Osteoblast (primary cell): ENCODE measurements at regions not wholly inside any gene's neighbourhood (a gene's known extent, or its start where the extent isn't known, plus 50 kb on each side); places are given as distances from the start of the nearest gene placed in this dataset.

ENCODE experiments used
- DNase-seq: peaks from one replicate; pipeline ENCODE4 v3.0.0; 2011; ENCODE audit warnings: low spot score, mixed read lengths; ENCODE audit not compliant: insufficient read length; ENCODE audit errors: missing footprints
- H2AFZ ChIP-seq: 2 replicates; pipeline ENCODE4 v1.6.0; 2011; ENCODE audit warnings: mild to moderate bottlenecking, low read length
- H3K27ac ChIP-seq: 2 replicates; pipeline ENCODE4 v1.5.1; 2011; ENCODE audit warnings: mild to moderate bottlenecking, low read depth, low read length, moderate library complexity
- H3K27me3 ChIP-seq: 2 replicates; pipeline ENCODE4 v1.6.0; 2012; ENCODE audit warnings: mild to moderate bottlenecking, control low read depth, inconsistent platforms, low read length, moderate library complexity; ENCODE audit not compliant: insufficient read depth
- H3K36me3 ChIP-seq: 2 replicates; pipeline ENCODE4 v1.5.1; 2011; ENCODE audit warnings: mild to moderate bottlenecking, low read length, control low read depth, moderate library complexity; ENCODE audit not compliant: insufficient read depth
- H3K4me1 ChIP-seq: 2 replicates; pipeline ENCODE4 v1.5.1; 2011; ENCODE audit warnings: mild to moderate bottlenecking, low read length, control low read depth, moderate library complexity; ENCODE audit not compliant: insufficient read depth
- H3K4me2 ChIP-seq: 2 replicates; pipeline ENCODE4 v1.6.0; 2011; ENCODE audit warnings: mild to moderate bottlenecking, low read length; ENCODE audit not compliant: insufficient read depth
- H3K4me3 ChIP-seq: fragments of 200-600 bp; sonication (generic); 3 replicates; pipeline ENCODE4 v1.5.1; 2012; ENCODE audit warnings: mild to moderate bottlenecking, low read length, inconsistent platforms; ENCODE audit not compliant: insufficient read depth
- H3K79me2 ChIP-seq: 2 replicates; pipeline ENCODE4 v1.6.0; 2012; ENCODE audit warnings: mild to moderate bottlenecking, low read length, control low read depth, inconsistent platforms; ENCODE audit not compliant: insufficient read depth
- H3K9me3 ChIP-seq: 2 replicates; pipeline ENCODE4 v1.5.1; 2011; ENCODE audit warnings: low read depth, low read length, control low read depth
- H4K20me1 ChIP-seq: 2 replicates; pipeline ENCODE4 v1.6.0; 2012; ENCODE audit warnings: mild to moderate bottlenecking, low read length, control low read depth; ENCODE audit not compliant: insufficient read depth
- TF ChIP-seq, protein P1 (sequence below): IDR thresholded peaks from 2 replicates; pipeline ENCODE4 v1.5.1; 2011; ENCODE audit warnings: mild to moderate bottlenecking, low read depth, low read length, moderate library complexity; ENCODE audit errors: extremely low read depth

DNA sequence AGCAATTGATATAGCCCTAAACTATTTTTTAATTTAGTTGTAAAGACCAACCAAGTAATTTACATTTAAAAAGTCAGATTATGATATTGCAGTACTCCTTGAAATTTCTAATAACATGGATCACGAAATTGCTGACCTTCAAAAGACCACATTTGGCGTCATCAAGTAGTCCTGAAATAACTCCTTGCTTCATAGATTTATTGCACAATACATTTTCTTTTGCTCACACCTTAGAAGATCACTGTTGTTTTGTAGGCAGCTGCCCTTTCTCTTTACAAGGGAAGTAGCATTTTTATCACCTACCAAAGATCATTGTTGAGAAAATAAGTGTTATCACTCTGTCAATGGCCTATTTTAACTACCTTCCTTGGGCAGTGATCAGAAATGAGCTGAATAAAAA is 815.8 kb downstream of the METTL15 start:
- no peak overlapping the region for H3K4me3 ChIP-seq
- H3K9me3 ChIP-seq = no peaks in the 10 kb centered on the region
- H3K27me3 ChIP-seq = no peaks in the 10 kb centered on the region
- TF ChIP-seq, protein P1, sequence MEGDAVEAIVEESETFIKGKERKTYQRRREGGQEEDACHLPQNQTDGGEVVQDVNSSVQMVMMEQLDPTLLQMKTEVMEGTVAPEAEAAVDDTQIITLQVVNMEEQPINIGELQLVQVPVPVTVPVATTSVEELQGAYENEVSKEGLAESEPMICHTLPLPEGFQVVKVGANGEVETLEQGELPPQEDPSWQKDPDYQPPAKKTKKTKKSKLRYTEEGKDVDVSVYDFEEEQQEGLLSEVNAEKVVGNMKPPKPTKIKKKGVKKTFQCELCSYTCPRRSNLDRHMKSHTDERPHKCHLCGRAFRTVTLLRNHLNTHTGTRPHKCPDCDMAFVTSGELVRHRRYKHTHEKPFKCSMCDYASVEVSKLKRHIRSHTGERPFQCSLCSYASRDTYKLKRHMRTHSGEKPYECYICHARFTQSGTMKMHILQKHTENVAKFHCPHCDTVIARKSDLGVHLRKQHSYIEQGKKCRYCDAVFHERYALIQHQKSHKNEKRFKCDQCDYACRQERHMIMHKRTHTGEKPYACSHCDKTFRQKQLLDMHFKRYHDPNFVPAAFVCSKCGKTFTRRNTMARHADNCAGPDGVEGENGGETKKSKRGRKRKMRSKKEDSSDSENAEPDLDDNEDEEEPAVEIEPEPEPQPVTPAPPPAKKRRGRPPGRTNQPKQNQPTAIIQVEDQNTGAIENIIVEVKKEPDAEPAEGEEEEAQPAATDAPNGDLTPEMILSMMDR = no peak
- no peaks in the 10 kb centered on the region for H3K79me2 ChIP-seq
- DNase-seq = no peak
- no peaks in the 10 kb centered on the region for H4K20me1 ChIP-seq
- no peaks in the 10 kb centered on the region for H3K4me1 ChIP-seq
- no peak overlapping the region for H3K4me2 ChIP-seq
- peak overlapping the region; percentile 9 for H2AFZ ChIP-seq
- H3K27ac ChIP-seq = no peak overlapping the region
- no peaks in the 10 kb centered on the region for H3K36me3 ChIP-seq

DNA sequence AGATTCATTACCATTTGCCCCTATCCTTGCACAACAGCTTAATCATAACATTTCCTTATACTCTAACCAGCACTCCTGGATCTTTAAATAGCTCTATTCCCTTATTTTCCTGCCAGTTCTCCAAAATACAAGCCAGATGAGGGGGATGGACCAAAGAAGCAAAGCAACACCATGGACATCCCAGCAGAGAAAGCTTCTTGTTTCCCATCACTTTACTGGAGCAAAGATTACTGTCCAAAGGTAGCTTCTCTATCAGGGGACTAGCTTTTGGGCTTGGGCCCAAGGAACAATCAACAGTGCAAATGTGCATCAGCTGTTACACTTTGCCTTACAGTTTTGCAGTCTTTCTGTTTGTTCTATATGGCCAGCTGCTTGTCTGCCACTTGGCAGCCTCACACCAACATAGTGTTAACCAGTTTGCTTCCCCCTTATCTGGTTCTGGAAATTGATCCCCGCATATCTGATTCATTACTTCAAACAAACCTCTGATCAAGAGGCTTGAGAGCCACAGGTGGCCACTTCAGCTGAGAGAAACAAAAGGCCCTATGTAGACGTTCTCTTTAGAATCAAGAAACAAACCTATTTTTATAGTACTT is 814.3 kb downstream of the METTL15 start:
- Histone ChIP-seq H3K9me3 (no peaks in the 10 kb centered on the region), H3K27me3 (no peaks in the 10 kb centered on the region), H3K79me2 (no peaks in the 10 kb centered on the region), H4K20me1 (no peaks in the 10 kb centered on the region), H3K4me3 (no peak overlapping the region), H3K27ac (no peak overlapping the region), H2AFZ (no peak overlapping the region), H3K36me3 (no peaks in the 10 kb centered on the region), H3K4me1 (no peaks in the 10 kb centered on the region), H3K4me2 (no peak overlapping the region)
- TF ChIP-seq, protein P1 = no peak
- no peak for DNase-seq

DNA sequence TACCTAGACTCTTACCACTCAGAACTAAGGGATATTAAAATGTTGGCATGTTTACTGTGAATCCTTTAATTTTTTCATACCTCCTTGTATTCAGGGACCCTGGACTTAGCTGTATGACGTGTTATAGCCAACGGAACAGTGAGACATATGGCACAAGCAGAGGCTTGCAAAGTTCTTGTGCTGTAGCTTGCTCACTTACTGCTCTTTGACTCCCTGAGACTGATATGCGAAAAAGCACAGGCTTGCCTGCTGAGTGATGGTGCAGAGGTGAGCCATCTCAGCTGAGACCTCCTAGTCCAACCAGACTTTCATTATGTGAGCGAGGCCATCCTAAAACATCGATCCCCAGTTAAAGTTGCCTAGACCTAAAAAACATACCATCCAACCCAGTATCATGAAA is 811.0 kb downstream of the METTL15 start:
- H2AFZ ChIP-seq = peak overlapping the region; percentile 27
- DNase-seq = no peak

DNA sequence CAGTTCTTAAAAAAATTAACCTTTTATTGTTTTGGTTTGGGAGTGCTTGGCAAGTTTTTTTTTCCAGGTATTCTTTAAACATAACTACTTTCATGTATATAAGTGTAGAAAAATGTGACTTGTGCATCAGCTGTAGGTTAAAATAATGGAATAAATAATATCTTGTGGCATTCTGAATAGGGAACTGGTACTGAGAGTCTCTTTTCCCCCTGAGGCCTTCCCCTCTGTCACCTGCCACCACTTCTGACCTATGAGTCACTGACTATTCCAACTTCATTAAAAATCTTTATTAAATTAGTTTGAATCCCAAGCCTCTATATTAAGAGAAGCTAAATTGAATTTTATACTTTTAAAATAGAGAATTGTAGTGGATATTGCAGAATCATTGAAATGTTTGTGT is 805.7 kb downstream of the METTL15 start:
- H3K4me3 ChIP-seq = no peak overlapping the region
- DNase-seq = no peak
- H3K4me1 ChIP-seq = no peaks in the 10 kb centered on the region
- TF ChIP-seq, protein P1 = no peak
- H2AFZ ChIP-seq = no peak overlapping the region
- no peak overlapping the region for H3K4me2 ChIP-seq
- no peaks in the 10 kb centered on the region for H3K36me3 ChIP-seq
- H3K79me2 ChIP-seq = no peaks in the 10 kb centered on the region
- H3K9me3 ChIP-seq = no peaks in the 10 kb centered on the region
- H4K20me1 ChIP-seq = no peaks in the 10 kb centered on the region
- H3K27me3 ChIP-seq = no peaks in the 10 kb centered on the region
- no peak overlapping the region for H3K27ac ChIP-seq

More for the DNA sequence above, 811.0 kb downstream of the METTL15 start:
- H3K9me3 ChIP-seq = no peaks in the 10 kb centered on the region
- H3K27ac ChIP-seq = no peak overlapping the region
- no peaks in the 10 kb centered on the region for H3K27me3 ChIP-seq
- no peaks in the 10 kb centered on the region for H4K20me1 ChIP-seq
- no peaks in the 10 kb centered on the region for H3K79me2 ChIP-seq
- TF ChIP-seq, protein P1 = no peak
- no peak overlapping the region for H3K4me3 ChIP-seq
- H3K36me3 ChIP-seq = no peaks in the 10 kb centered on the region
- no peak overlapping the region for H3K4me2 ChIP-seq
- H3K4me1 ChIP-seq = no peaks in the 10 kb centered on the region
